ENCODE measurements at regions not wholly inside any gene's neighbourhood (a gene's known extent, or its start where the extent isn't known, plus 50 kb on each side); places are given as distances from the start of the nearest gene placed in this dataset.

DNA sequence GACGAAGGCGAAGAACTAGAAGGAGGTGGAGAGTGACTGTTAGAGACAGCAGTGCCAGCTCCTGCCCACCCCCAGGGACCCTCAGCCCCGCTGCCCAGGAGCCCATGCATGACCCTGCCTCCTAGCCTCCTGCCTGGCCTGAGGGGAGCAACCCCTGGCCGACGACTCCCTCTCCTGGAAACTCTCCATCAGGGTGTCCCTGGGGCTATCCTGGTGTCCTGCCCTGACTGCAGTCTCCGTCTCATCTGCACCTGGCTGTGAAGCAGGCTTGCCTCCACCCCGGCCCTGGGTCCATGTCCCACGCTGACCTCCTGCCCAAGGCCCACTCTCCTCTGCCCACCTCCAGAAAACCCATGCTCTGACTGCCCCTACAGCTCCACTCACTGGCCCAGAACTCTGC is 120.2 kb downstream of the RPIA start:
- Histone ChIP-seq H3K4me3 (replicated peaks in 1 of 2; ENCODE audit: low read depth in 1 of 2, low read length in 2 of 2) (no peak overlapping the region), H2AFZ (ENCODE audit: low read depth, low read length, poor library complexity, severe bottlenecking) (no peak overlapping the region), H3K9ac (ENCODE audit: low read length) (no peak overlapping the region), H4K20me1 (ENCODE audit: insufficient read depth) (no peaks in the 10 kb centered on the region), H3K4me2 (ENCODE audit: low read length) (no peak overlapping the region), H3K9me3 (ENCODE audit: control insufficient read depth in 1 of 2, insufficient read depth in 1 of 2, low read depth in 1 of 2, low read length in 2 of 2) (no peaks in the 10 kb centered on the region; a peak in 1 of 4 replicates), H3K36me3 (ENCODE audit: control insufficient read depth in 1 of 2, insufficient read depth in 2 of 2, low read length in 2 of 2) (no peaks in the 10 kb centered on the region), H3K27me3 (ENCODE audit: insufficient read depth, low read length) (peaks cover 21% of the 10 kb centered on the region; the same call in 1 of the 2 replicates), H3K27ac (ENCODE audit: low read depth, low read length) (no peak overlapping the region), H3K4me1 (ENCODE audit: control insufficient read depth in 1 of 2, insufficient read depth in 2 of 2, low read length in 2 of 2) (no peaks in the 10 kb centered on the region), H3K9me2 (ENCODE audit: insufficient read depth) (no peaks in the 10 kb centered on the region), H3K79me2 (ENCODE audit: insufficient read depth, low read length) (no peaks in the 10 kb centered on the region)
- ChIA-PET RAD21 (ENCODE audit: low non-redundant PET in 1 of 2, low total read pairs in 2 of 2, uncharacterized antibody in 2 of 2, unreplicated experiment in 2 of 2) (no interaction called here), CTCF (interaction anchor here (1.2 kb wide), 1 partner anchor 20 kb away, joined by 3 read pairs; no protein-coding TSS in a partner anchor), POLR2A (no interaction called here)
- no TSS peak for BruUV-seq (replicated peaks)
- ATAC-seq (no peak), DNase-seq (ENCODE audit: low read depth, low spot score) (no peak)
- TF ChIP-seq, protein P1, sequence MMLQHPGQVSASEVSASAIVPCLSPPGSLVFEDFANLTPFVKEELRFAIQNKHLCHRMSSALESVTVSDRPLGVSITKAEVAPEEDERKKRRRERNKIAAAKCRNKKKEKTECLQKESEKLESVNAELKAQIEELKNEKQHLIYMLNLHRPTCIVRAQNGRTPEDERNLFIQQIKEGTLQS (IDR thresholded peaks at IDR 0.05) = no peak
- TF ChIP-seq YY1 (IDR thresholded peaks at IDR 0.05; ENCODE audit: extremely low read depth, insufficient replicate concordance, low read depth, low read length) (no peak), ZBTB33 (IDR thresholded peaks at IDR 0.05; ENCODE audit: extremely low read depth, insufficient replicate concordance, low read length) (no peak), CBX3 (IDR thresholded peaks at IDR 0.05; ENCODE audit: low read depth) (no peak), CEBPB (IDR thresholded peaks at IDR 0.05; ENCODE audit: low read depth) (no peak), POLR2AphosphoS5 (IDR thresholded peaks at IDR 0.05; ENCODE audit: low read depth, low read length) (no peak), REST (IDR thresholded peaks at IDR 0.05; ENCODE audit: low read depth) (no peak), EZH2 (IDR thresholded peaks at IDR 0.05) (no peak), SIN3A (IDR thresholded peaks at IDR 0.05; ENCODE audit: low read depth) (no peak), SP1 (IDR thresholded peaks at IDR 0.05; ENCODE audit: low read depth) (no peak), FOSL1 (IDR thresholded peaks at IDR 0.05; ENCODE audit: low read depth) (no peak), MAX (IDR thresholded peaks at IDR 0.05) (no peak), EZH2phosphoT487 (IDR thresholded peaks at IDR 0.05; ENCODE audit: borderline replicate concordance) (no peak), ZFX (IDR thresholded peaks at IDR 0.05) (no peak), JUND (IDR thresholded peaks at IDR 0.05) (no peak), RAD21 (IDR thresholded peaks at IDR 0.05; ENCODE audit: low read depth) (no peak)
- intact Hi-C loops (cut with micrococcal nuclease) = no loop called here

Data from HCT116 (cell line).